H1 (cell line): ENCODE measurements at regions not wholly inside any gene's neighbourhood (a gene's known extent, or its start where the extent isn't known, plus 50 kb on each side); places are given as distances from the start of the nearest gene placed in this dataset.

Experiments used
- BCL11A ChIP-seq, 2 experiments: IDR thresholded peaks; one replicate each; pipeline ENCODE4 v1.6.1; 2011; ENCODE audit warnings: low read depth in 2 of 2, low read length in 2 of 2, mild to moderate bottlenecking in 2 of 2
- KDM4A ChIP-seq: IDR thresholded peaks from one replicate; pipeline ENCODE4 v1.7.1; 2012; ENCODE audit warnings: low read depth, mild to moderate bottlenecking, moderate library complexity, low read length, inconsistent platforms; ENCODE audit not compliant: severe bottlenecking
- POLR2A ChIP-seq, 2 experiments: IDR thresholded peaks; 1 replicate in 1 of 2; 2 replicates in 1 of 2; pipeline ENCODE4 v1.6.1; 2011; ENCODE audit warnings: low read depth in 2 of 2, low read length in 2 of 2, mild to moderate bottlenecking in 2 of 2; ENCODE audit errors: control extremely low read depth in 1 of 2
- RBBP5 ChIP-seq: IDR thresholded peaks from 2 replicates; pipeline ENCODE4 v1.7.1; 2012; ENCODE audit warnings: low read depth, mild to moderate bottlenecking, inconsistent platforms, low read length, moderate library complexity, borderline replicate concordance

- TF ChIP-seq RBBP5: no peak
- no peak for TF ChIP-seq KDM4A
- no peak for TF ChIP-seq BCL11A (IDR thresholded peaks at IDR 0.05; ENCODE audit: low read depth in 2 of 2, low read length in 2 of 2)
- TF ChIP-seq POLR2A (IDR thresholded peaks at IDR 0.05; ENCODE audit: control extremely low read depth in 1 of 2, low read depth in 2 of 2, low read length in 2 of 2): no peak
Measured at GRCh38 chr5:21574961-21575360, 1278.2 kb downstream of the CDH12 start (continued).
